Neural progenitor cell (in vitro differentiated cells): ENCODE measurements at regions not wholly inside any gene's neighbourhood (a gene's known extent, or its start where the extent isn't known, plus 50 kb on each side); places are given as distances from the start of the nearest gene placed in this dataset.

Experiments
- DNase-seq: peaks from one replicate; pipeline ENCODE4 v3.0.0-alpha.2; 2016; ENCODE audit warnings: low spot score
- H2AFZ ChIP-seq: fragments of 200-600 bp; sonication (generic); replicated peaks from 2 replicates; pipeline ENCODE4 v1.6.1; 2016; ENCODE audit warnings: antibody characterized with exemption
- H3F3A ChIP-seq: fragments of 200-600 bp; sonication (generic); 2 replicates; pipeline ENCODE4 v1.6.1; 2016; ENCODE audit warnings: antibody characterized with exemption, low read depth
- H3K27ac ChIP-seq: fragments of 200-600 bp; sonication (generic); 2 replicates; pipeline ENCODE4 v1.5.1; 2016; ENCODE audit warnings: mild to moderate bottlenecking
- H3K27me3 ChIP-seq: fragments of 200-600 bp; sonication (generic); 2 replicates; pipeline ENCODE4 v1.6.1; 2016; ENCODE audit warnings: mild to moderate bottlenecking, moderate library complexity
- H3K36me3 ChIP-seq: fragments of 200-600 bp; sonication (generic); 2 replicates; pipeline ENCODE4 v1.5.1; 2016
- H3K4me1 ChIP-seq: fragments of 200-600 bp; sonication (generic); 2 replicates; pipeline ENCODE4 v1.6.1; 2016; ENCODE audit warnings: mixed run types
- H3K4me2 ChIP-seq: fragments of 200-600 bp; sonication (generic); 2 replicates; pipeline ENCODE4 v1.6.1; 2016
- H3K4me3 ChIP-seq: fragments of 200-600 bp; sonication (generic); 2 replicates; pipeline ENCODE4 v1.5.1; 2016
- H3K79me2 ChIP-seq: fragments of 200-600 bp; sonication (generic); 2 replicates; pipeline ENCODE4 v1.6.1; 2016; ENCODE audit warnings: low read depth
- H3K9ac ChIP-seq: fragments of 200-600 bp; sonication (generic); 2 replicates; pipeline ENCODE4 v1.6.1; 2016
- H3K9me3 ChIP-seq: fragments of 200-600 bp; sonication (generic); 2 replicates; pipeline ENCODE4 v1.5.1; 2016; ENCODE audit warnings: low read depth
- H4K20me1 ChIP-seq: fragments of 200-600 bp; sonication (generic); 2 replicates; pipeline ENCODE4 v1.6.1; 2016; ENCODE audit warnings: low read depth
- H3K27ac Mint-ChIP-seq: 3 replicates; pipeline ENCODE4 v1.8.0; 2021; ENCODE audit warnings: mixed read lengths
- H3K27me3 Mint-ChIP-seq: 2 replicates; pipeline ENCODE4 v1.8.0; 2022; ENCODE audit warnings: low read depth, mild to moderate bottlenecking, inconsistent platforms, moderate library complexity, mixed read lengths; ENCODE audit not compliant: insufficient read depth
- H3K36me3 Mint-ChIP-seq: 3 replicates; pipeline ENCODE4 v1.8.0; 2021; ENCODE audit warnings: mixed read lengths
- H3K4me1 Mint-ChIP-seq: 3 replicates; pipeline ENCODE4 v1.8.0; 2021; ENCODE audit warnings: mixed read lengths
- H3K4me3 Mint-ChIP-seq: 3 replicates; pipeline ENCODE4 v1.8.0; 2021; ENCODE audit warnings: mild to moderate bottlenecking, moderate library complexity, mixed read lengths
- H3K9me3 Mint-ChIP-seq: 3 replicates; pipeline ENCODE4 v1.8.0; 2020; ENCODE audit warnings: mixed read lengths
- CTCF ChIP-seq: fragments of 200-600 bp; sonication (generic); IDR thresholded peaks from 2 replicates; pipeline ENCODE4 v1.5.1; 2017; ENCODE audit warnings: antibody characterized with exemption, mild to moderate bottlenecking
- EZH2 ChIP-seq: fragments of 200-600 bp; sonication (generic); IDR thresholded peaks from 2 replicates; pipeline ENCODE4 v1.6.1; 2017; ENCODE audit warnings: antibody characterized with exemption, mild to moderate bottlenecking, moderate library complexity
- EZH2phosphoT487 ChIP-seq: fragments of 200-600 bp; sonication (generic); IDR thresholded peaks from 2 replicates; pipeline ENCODE4 v1.6.1; 2017; ENCODE audit warnings: antibody characterized with exemption

- H2AFZ ChIP-seq, result no peak overlapping the region
Observed at GRCh38 chr6:91241946-91242613, 655.2 kb upstream of the MAP3K7 start.

GRCh38 chr6:91240878-91241603 is 654.2 kb upstream of the MAP3K7 start:
- Histone ChIP-seq H4K20me1 (no peaks in the 10 kb centered on the region), H3K36me3 (no peaks in the 10 kb centered on the region), H3K79me2 (no peaks in the 10 kb centered on the region), H3K9me3 (no peaks in the 10 kb centered on the region), H3K4me3 (no peak overlapping the region), H3K27ac (no peak overlapping the region), H3F3A (no peaks in the 10 kb centered on the region), H3K9ac (no peak overlapping the region), H3K4me1 (no peaks in the 10 kb centered on the region), H3K4me2 (no peak overlapping the region), H2AFZ (no peak overlapping the region), H3K27me3 (no peaks in the 10 kb centered on the region)
- no peak for TF ChIP-seq CTCF
- no peak for TF ChIP-seq EZH2phosphoT487
- TF ChIP-seq EZH2, result no peak
- no peaks in the 10 kb centered on the region for H3K27me3 Mint-ChIP-seq
- peaks cover 7% of the 10 kb centered on the region for H3K4me1 Mint-ChIP-seq
- H3K4me3 Mint-ChIP-seq, result no peak overlapping the region
- DNase-seq, result no peak
- no peaks in the 10 kb centered on the region for H3K36me3 Mint-ChIP-seq
- H3K9me3 Mint-ChIP-seq, result no peaks in the 10 kb centered on the region
- no peak overlapping the region for H3K27ac Mint-ChIP-seq

More at GRCh38 chr6:91241946-91242613, 655.2 kb upstream of the MAP3K7 start:
- no peaks in the 10 kb centered on the region for H3K27me3 Mint-ChIP-seq
- H4K20me1 ChIP-seq, result no peaks in the 10 kb centered on the region
- no peak overlapping the region for H3K27ac ChIP-seq
- no peaks in the 10 kb centered on the region for H3K36me3 Mint-ChIP-seq
- H3K27ac Mint-ChIP-seq, result no peak overlapping the region
- no peak overlapping the region for H3K4me3 Mint-ChIP-seq
- TF ChIP-seq EZH2phosphoT487, result no peak
- no peak for TF ChIP-seq EZH2
- TF ChIP-seq CTCF, result no peak
- no peaks in the 10 kb centered on the region for H3K27me3 ChIP-seq
- H3K9me3 Mint-ChIP-seq, result no peaks in the 10 kb centered on the region
- peaks cover 7% of the 10 kb centered on the region for H3K4me1 Mint-ChIP-seq
- no peak overlapping the region for H3K4me2 ChIP-seq
- no peak overlapping the region for H3K9ac ChIP-seq
- H3K36me3 ChIP-seq, result no peaks in the 10 kb centered on the region
- no peaks in the 10 kb centered on the region for H3K4me1 ChIP-seq
- no peaks in the 10 kb centered on the region for H3K79me2 ChIP-seq
- no peaks in the 10 kb centered on the region for H3K9me3 ChIP-seq
- no peaks in the 10 kb centered on the region for H3F3A ChIP-seq
- DNase-seq, result no peak
- no peak overlapping the region for H3K4me3 ChIP-seq

GRCh38 chr6:91221072-91221720 is 634.3 kb upstream of the MAP3K7 start:
- TF ChIP-seq CTCF (no peak), EZH2phosphoT487 (no peak), EZH2 (no peak)
- Histone ChIP-seq H3F3A (no peaks in the 10 kb centered on the region), H3K36me3 (no peaks in the 10 kb centered on the region), H2AFZ (no peak overlapping the region), H3K9me3 (no peaks in the 10 kb centered on the region), H3K9ac (no peak overlapping the region), H3K4me3 (no peak overlapping the region), H3K79me2 (no peaks in the 10 kb centered on the region), H3K27ac (no peak overlapping the region), H3K4me2 (no peak overlapping the region), H3K4me1 (no peaks in the 10 kb centered on the region), H3K27me3 (no peaks in the 10 kb centered on the region), H4K20me1 (no peaks in the 10 kb centered on the region)
- Mint-ChIP-seq H3K27me3 (peaks cover 5% of the 10 kb centered on the region), H3K9me3 (no peaks in the 10 kb centered on the region), H3K36me3 (no peaks in the 10 kb centered on the region), H3K4me3 (no peak overlapping the region), H3K4me1 (no peaks in the 10 kb centered on the region), H3K27ac (no peak overlapping the region)
- DNase-seq, result no peak
